ENCODE measurements at regions not wholly inside any gene's neighbourhood (a gene's known extent, or its start where the extent isn't known, plus 50 kb on each side); places are given as distances from the start of the nearest gene placed in this dataset.

- Mint-ChIP-seq H3K27ac (no peak overlapping the region), H3K27me3 (no peaks in the 10 kb centered on the region), H3K36me3 (no peaks in the 10 kb centered on the region), H3K9me3 (peaks cover 1 to 15% (median 2%) of the 10 kb centered on the region in 7 donors), H3K4me3 (no peak overlapping the region), H3K4me1 (no peaks in the 10 kb centered on the region)
- H3K9me3 ChIP-seq (ENCODE audit: control insufficient read depth in 2 of 2, low read length in 2 of 2), result no peaks in the 10 kb centered on the region
- H3K4me1 ChIP-seq (ENCODE audit: control insufficient read depth, insufficient read depth, low read length, poor library complexity, severe bottlenecking), result no peaks in the 10 kb centered on the region
- H3K27ac ChIP-seq (ENCODE audit: insufficient read depth, low read length, poor library complexity, severe bottlenecking), result no peak overlapping the region
- no peaks in the 10 kb centered on the region for H3K27me3 ChIP-seq (ENCODE audit: control insufficient read depth, insufficient read depth, low read length)
- no peak for DNase-seq
- H3K4me3 ChIP-seq (ENCODE audit: low read depth, low read length), result no peak overlapping the region
- no peak for ATAC-seq (ENCODE audit: low read depth in 2 of 2)
- H3K36me3 ChIP-seq (ENCODE audit: control insufficient read depth, insufficient read depth, low read length), result no peaks in the 10 kb centered on the region
These were observed 421.7 kb upstream of the GRM7 start for GRCh38 chr3:6439226-6439625.

- Mint-ChIP-seq H3K4me3 (no peak overlapping the region), H3K36me3 (no peaks in the 10 kb centered on the region), H3K27ac (no peak overlapping the region), H3K9me3 (peaks cover 2 to 18% (median 5%) of the 10 kb centered on the region in 7 donors), H3K27me3 (no peaks in the 10 kb centered on the region), H3K4me1 (no peaks in the 10 kb centered on the region)
- Histone ChIP-seq H3K9me3 (ENCODE audit: control insufficient read depth in 2 of 2, low read length in 2 of 2) (no peaks in the 10 kb centered on the region), H3K4me1 (ENCODE audit: control insufficient read depth, insufficient read depth, low read length, poor library complexity, severe bottlenecking) (no peaks in the 10 kb centered on the region), H3K27ac (ENCODE audit: insufficient read depth, low read length, poor library complexity, severe bottlenecking) (no peak overlapping the region), H3K36me3 (ENCODE audit: control insufficient read depth, insufficient read depth, low read length) (no peaks in the 10 kb centered on the region), H3K27me3 (ENCODE audit: control insufficient read depth, insufficient read depth, low read length) (no peaks in the 10 kb centered on the region), H3K4me3 (ENCODE audit: low read depth, low read length) (no peak overlapping the region)
- no peak for DNase-seq
- no peak for ATAC-seq (ENCODE audit: low read depth in 2 of 2)
These were observed 421.1 kb upstream of the GRM7 start for GRCh38 chr3:6439824-6440223.

GRCh38 chr3:6444888-6445658, 415.8 kb upstream of the GRM7 start:
- no peaks in the 10 kb centered on the region for H3K9me3 ChIP-seq (ENCODE audit: control insufficient read depth in 2 of 2, low read length in 2 of 2)
- Mint-ChIP-seq H3K36me3 (no peaks in the 10 kb centered on the region), H3K4me3 (no peak overlapping the region)

GRCh38 chr3:6447166-6447801, 413.6 kb upstream of the GRM7 start:
- no peaks in the 10 kb centered on the region for H3K4me1 Mint-ChIP-seq
- H3K27ac Mint-ChIP-seq, result no peak overlapping the region
- no peaks in the 10 kb centered on the region for H3K36me3 Mint-ChIP-seq
- Histone ChIP-seq H3K9me3 (ENCODE audit: control insufficient read depth in 2 of 2, low read length in 2 of 2) (no peaks in the 10 kb centered on the region), H3K27ac (ENCODE audit: insufficient read depth, low read length, poor library complexity, severe bottlenecking) (no peak overlapping the region), H3K4me3 (ENCODE audit: low read depth, low read length) (no peak overlapping the region), H3K4me1 (ENCODE audit: control insufficient read depth, insufficient read depth, low read length, poor library complexity, severe bottlenecking) (no peaks in the 10 kb centered on the region), H3K36me3 (ENCODE audit: control insufficient read depth, insufficient read depth, low read length) (no peaks in the 10 kb centered on the region), H3K27me3 (ENCODE audit: control insufficient read depth, insufficient read depth, low read length) (no peaks in the 10 kb centered on the region)
- H3K27me3 Mint-ChIP-seq, result no peaks in the 10 kb centered on the region
- no peak for ATAC-seq (ENCODE audit: low read depth in 2 of 2)
- H3K4me3 Mint-ChIP-seq, result no peak overlapping the region
- peaks cover 2 to 13% (median 6%) of the 10 kb centered on the region in 7 donors for H3K9me3 Mint-ChIP-seq
- DNase-seq, result no peak

More at GRCh38 chr3:6444888-6445658, 415.8 kb upstream of the GRM7 start:
- H3K9me3 Mint-ChIP-seq, result peaks cover 0 to 13% (median 8%) of the 10 kb centered on the region in 7 donors
- H3K27ac Mint-ChIP-seq, result peak overlapping the region in 1 of 3 donors; percentile 2
- no peaks in the 10 kb centered on the region for H3K36me3 ChIP-seq (ENCODE audit: control insufficient read depth, insufficient read depth, low read length)
- H3K27me3 Mint-ChIP-seq, result no peaks in the 10 kb centered on the region
- no peaks in the 10 kb centered on the region for H3K4me1 ChIP-seq (ENCODE audit: control insufficient read depth, insufficient read depth, low read length, poor library complexity, severe bottlenecking)
- ATAC-seq (ENCODE audit: low read depth in 2 of 2) (no peak), DNase-seq (no peak)
- no peaks in the 10 kb centered on the region for H3K27me3 ChIP-seq (ENCODE audit: control insufficient read depth, insufficient read depth, low read length)
- H3K4me3 ChIP-seq (ENCODE audit: low read depth, low read length), result no peak overlapping the region
- no peak overlapping the region for H3K27ac ChIP-seq (ENCODE audit: insufficient read depth, low read length, poor library complexity, severe bottlenecking)
- no peaks in the 10 kb centered on the region for H3K4me1 Mint-ChIP-seq

GRCh38 chr3:6448011-6448410, 412.9 kb upstream of the GRM7 start:
- no peaks in the 10 kb centered on the region for H3K4me1 ChIP-seq (ENCODE audit: control insufficient read depth, insufficient read depth, low read length, poor library complexity, severe bottlenecking)
- H3K27ac Mint-ChIP-seq, result no peak overlapping the region
- no peaks in the 10 kb centered on the region for H3K9me3 ChIP-seq (ENCODE audit: control insufficient read depth in 2 of 2, low read length in 2 of 2)
- ATAC-seq (ENCODE audit: low read depth in 2 of 2) (no peak), DNase-seq (no peak)
- H3K27me3 Mint-ChIP-seq, result no peaks in the 10 kb centered on the region
- H3K36me3 Mint-ChIP-seq, result no peaks in the 10 kb centered on the region
- no peaks in the 10 kb centered on the region for H3K4me1 Mint-ChIP-seq
- H3K4me3 Mint-ChIP-seq, result no peak overlapping the region
- H3K27ac ChIP-seq (ENCODE audit: insufficient read depth, low read length, poor library complexity, severe bottlenecking), result no peak overlapping the region
- H3K27me3 ChIP-seq (ENCODE audit: control insufficient read depth, insufficient read depth, low read length), result no peaks in the 10 kb centered on the region
- no peak overlapping the region for H3K4me3 ChIP-seq (ENCODE audit: low read depth, low read length)
- H3K9me3 Mint-ChIP-seq, result peaks cover 2 to 13% (median 8%) of the 10 kb centered on the region in 7 donors
- H3K36me3 ChIP-seq (ENCODE audit: control insufficient read depth, insufficient read depth, low read length), result no peaks in the 10 kb centered on the region

GRCh38 chr3:6449099-6449498, 411.8 kb upstream of the GRM7 start:
- Histone ChIP-seq H3K27me3 (ENCODE audit: control insufficient read depth, insufficient read depth, low read length) (no peaks in the 10 kb centered on the region), H3K9me3 (ENCODE audit: control insufficient read depth in 2 of 2, low read length in 2 of 2) (no peaks in the 10 kb centered on the region), H3K4me1 (ENCODE audit: control insufficient read depth, insufficient read depth, low read length, poor library complexity, severe bottlenecking) (no peaks in the 10 kb centered on the region), H3K36me3 (ENCODE audit: control insufficient read depth, insufficient read depth, low read length) (no peaks in the 10 kb centered on the region), H3K27ac (ENCODE audit: insufficient read depth, low read length, poor library complexity, severe bottlenecking) (no peak overlapping the region), H3K4me3 (ENCODE audit: low read depth, low read length) (no peak overlapping the region)
- H3K27me3 Mint-ChIP-seq, result no peaks in the 10 kb centered on the region
- H3K9me3 Mint-ChIP-seq, result peaks cover 2 to 14% (median 9%) of the 10 kb centered on the region in 7 donors
- H3K27ac Mint-ChIP-seq, result no peak overlapping the region
- no peak for DNase-seq
- ATAC-seq (ENCODE audit: low read depth in 2 of 2), result no peak
- no peaks in the 10 kb centered on the region for H3K36me3 Mint-ChIP-seq
- no peaks in the 10 kb centered on the region for H3K4me1 Mint-ChIP-seq
- no peak overlapping the region for H3K4me3 Mint-ChIP-seq

- H3K27ac Mint-ChIP-seq, result no peak overlapping the region
- no peaks in the 10 kb centered on the region for H3K36me3 Mint-ChIP-seq
- no peak overlapping the region for H3K4me3 Mint-ChIP-seq
- Histone ChIP-seq H3K9me3 (ENCODE audit: control insufficient read depth in 2 of 2, low read length in 2 of 2) (no peaks in the 10 kb centered on the region), H3K4me1 (ENCODE audit: control insufficient read depth, insufficient read depth, low read length, poor library complexity, severe bottlenecking) (no peaks in the 10 kb centered on the region), H3K27me3 (ENCODE audit: control insufficient read depth, insufficient read depth, low read length) (no peaks in the 10 kb centered on the region), H3K36me3 (ENCODE audit: control insufficient read depth, insufficient read depth, low read length) (no peaks in the 10 kb centered on the region), H3K27ac (ENCODE audit: insufficient read depth, low read length, poor library complexity, severe bottlenecking) (no peak overlapping the region), H3K4me3 (ENCODE audit: low read depth, low read length) (no peak overlapping the region)
- ATAC-seq (ENCODE audit: low read depth in 2 of 2) (no peak), DNase-seq (no peak)
- no peaks in the 10 kb centered on the region for H3K4me1 Mint-ChIP-seq
- peaks cover 3 to 7% (median 5%) of the 10 kb centered on the region in 7 donors for H3K9me3 Mint-ChIP-seq
- no peaks in the 10 kb centered on the region for H3K27me3 Mint-ChIP-seq
These were observed 407.9 kb upstream of the GRM7 start for GRCh38 chr3:6452974-6453373.

GRCh38 chr3:6455031-6455430, 405.9 kb upstream of the GRM7 start:
- Histone ChIP-seq H3K27me3 (ENCODE audit: control insufficient read depth, insufficient read depth, low read length) (no peaks in the 10 kb centered on the region), H3K36me3 (ENCODE audit: control insufficient read depth, insufficient read depth, low read length) (no peaks in the 10 kb centered on the region), H3K27ac (ENCODE audit: insufficient read depth, low read length, poor library complexity, severe bottlenecking) (no peak overlapping the region), H3K4me3 (ENCODE audit: low read depth, low read length) (no peak overlapping the region), H3K4me1 (ENCODE audit: control insufficient read depth, insufficient read depth, low read length, poor library complexity, severe bottlenecking) (no peaks in the 10 kb centered on the region), H3K9me3 (ENCODE audit: control insufficient read depth in 2 of 2, low read length in 2 of 2) (no peaks in the 10 kb centered on the region)
- Mint-ChIP-seq H3K27ac (no peak overlapping the region), H3K4me3 (no peak overlapping the region), H3K36me3 (no peaks in the 10 kb centered on the region), H3K4me1 (no peaks in the 10 kb centered on the region), H3K9me3 (peaks cover 3 to 9% (median 5%) of the 10 kb centered on the region in 7 donors), H3K27me3 (no peaks in the 10 kb centered on the region)
- DNase-seq (no peak), ATAC-seq (ENCODE audit: low read depth in 2 of 2) (no peak)

All from CD4-positive, CD25-positive, alpha-beta regulatory T cell (primary cell).